H1 (cell line): ENCODE measurements at regions not wholly inside any gene's neighbourhood (a gene's known extent, or its start where the extent isn't known, plus 50 kb on each side); places are given as distances from the start of the nearest gene placed in this dataset.

ENCODE experiments used
- CTCF ChIA-PET: fragments of 300-600 bp; sonication (Branson Sonifier 250); formaldehyde crosslinking; loops from one replicate; lab custom pipeline; 2021; ENCODE audit not compliant: partially characterized antibody; lab: Charles Lee
- POLR2A ChIA-PET: fragments of 300-600 bp; sonication (Branson Sonifier 250); formaldehyde crosslinking; loops from one replicate; lab custom pipeline; 2021; ENCODE audit warnings: inconsistent platforms; ENCODE audit not compliant: partially characterized antibody; lab: Charles Lee
- DNase-seq, 2 experiments: peaks; one replicate each; pipeline versions ENCODE4 v3.0.0 to v3.0.0-alpha.2; 2010 to 2022; ENCODE audit warnings: low spot score in 2 of 2, low read depth in 1 of 2, mixed read lengths in 1 of 2
- FAIRE-seq: peaks from 2 replicates; lab custom pipeline; 2011; peaks lifted over from hg19 to GRCh38; lab: Jason Lieb, UNC
- H2AFZ ChIP-seq: 2 replicates; pipeline ENCODE4 v1.8.1; 2012; ENCODE audit warnings: low read length, inconsistent platforms
- H2AK5ac ChIP-seq: 2 replicates; pipeline ENCODE4 v1.6.1; 2013; ENCODE audit warnings: low read depth, low read length
- H2BK120ac ChIP-seq: replicated peaks from 2 replicates; pipeline ENCODE3; 2013; ENCODE audit warnings: low read depth, low read length, inconsistent platforms
- H2BK12ac ChIP-seq: 2 replicates; pipeline ENCODE4 v1.6.1; 2013; ENCODE audit warnings: low read depth, low read length
- H2BK15ac ChIP-seq: 2 replicates; pipeline ENCODE4 v1.6.1; 2013; ENCODE audit warnings: low read length
- H2BK20ac ChIP-seq: 2 replicates; pipeline ENCODE4 v1.6.1; 2013; ENCODE audit warnings: low read length
- H2BK5ac ChIP-seq: 2 replicates; pipeline ENCODE4 v1.6.1; 2013; ENCODE audit warnings: low read depth, low read length
- H3K14ac ChIP-seq: 2 replicates; pipeline ENCODE4 v1.6.1; 2013; ENCODE audit warnings: inconsistent platforms; ENCODE audit not compliant: insufficient read length
- H3K18ac ChIP-seq: 2 replicates; pipeline ENCODE4 v1.6.1; 2013; ENCODE audit warnings: low read length; ENCODE audit errors: extremely low read depth
- H3K23ac ChIP-seq: 2 replicates; pipeline ENCODE4 v1.6.1; 2013; ENCODE audit warnings: inconsistent platforms; ENCODE audit not compliant: insufficient read length
- H3K23me2 ChIP-seq: 2 replicates; pipeline ENCODE4 v1.6.1; 2013; ENCODE audit warnings: low read depth, low read length
- H3K27ac ChIP-seq: 2 replicates; pipeline ENCODE4 v1.6.1; 2011; ENCODE audit warnings: low read depth, low read length, inconsistent platforms
- H3K27me3 ChIP-seq, 4 experiments: replicated peaks in 1 of 4; 1 replicate in 1 of 4; 2 replicates in 3 of 4; pipeline versions ENCODE4 v1.6.1 to v1.8.1; 2011 to 2013; ENCODE audit warnings: low read length in 3 of 4, mild to moderate bottlenecking in 3 of 4, inconsistent platforms in 2 of 4, mixed read lengths in 2 of 4, moderate library complexity in 1 of 4; ENCODE audit not compliant: control insufficient read depth in 3 of 4, insufficient read depth in 3 of 4; ENCODE audit errors: extremely low read depth in 1 of 4
- H3K36me3 ChIP-seq, 4 experiments: 2 replicates each; pipeline versions ENCODE4 v1.6.1 to v1.8.1; 2011 to 2013; ENCODE audit warnings: mild to moderate bottlenecking in 4 of 4, low read length in 3 of 4, moderate library complexity in 2 of 4, control low read depth in 1 of 4, inconsistent platforms in 1 of 4; ENCODE audit not compliant: insufficient read depth in 4 of 4, control insufficient read depth in 2 of 4
- H3K4ac ChIP-seq: replicated peaks from 2 replicates; pipeline ENCODE3; 2013; ENCODE audit warnings: low read length, low read depth, mixed read lengths, inconsistent platforms; ENCODE audit not compliant: insufficient read length
- H3K4me1 ChIP-seq, 4 experiments: replicated peaks in 1 of 4; 1 replicate in 1 of 4; 2 replicates in 3 of 4; pipeline versions ENCODE4 v1.6.1 to v1.8.1; 2011 to 2013; ENCODE audit warnings: low read length in 3 of 4, inconsistent platforms in 2 of 4, mixed read lengths in 1 of 4; ENCODE audit not compliant: insufficient read depth in 4 of 4, control insufficient read depth in 3 of 4
- H3K4me2 ChIP-seq, 2 experiments: 2 replicates each; pipeline versions ENCODE4 v1.6.1 to v1.8.1; 2011 to 2013; ENCODE audit warnings: low read depth in 2 of 2, low read length in 2 of 2, control low read depth in 1 of 2, inconsistent platforms in 1 of 2, mild to moderate bottlenecking in 1 of 2; ENCODE audit not compliant: insufficient read depth in 1 of 2
- H3K4me3 ChIP-seq, 4 experiments: fragments of 200-600, 300-600 bp in 1 of 4; sonication (generic), shearing (Covaris generic), sonication (Bioruptor Twin) in 1 of 4; 2 replicates each; pipeline versions ENCODE4 v1.5.1 to v1.8.1; 2011 to 2016; ENCODE audit warnings: low read length in 4 of 4, low read depth in 3 of 4, control low read depth in 2 of 4, inconsistent platforms in 2 of 4, mild to moderate bottlenecking in 2 of 4, mixed read lengths in 1 of 4, moderate library complexity in 1 of 4; ENCODE audit not compliant: insufficient read depth in 2 of 4; ENCODE audit errors: extremely low read depth in 1 of 4
- H3K56ac ChIP-seq: replicated peaks from 2 replicates; pipeline ENCODE3; 2013; ENCODE audit warnings: low read depth, mild to moderate bottlenecking, mixed read lengths, low read length, inconsistent platforms; ENCODE audit not compliant: insufficient read length
- H3K79me1 ChIP-seq: 2 replicates; pipeline ENCODE4 v1.6.1; 2013; ENCODE audit warnings: low read depth, low read length, control low read depth
- H3K79me2 ChIP-seq, 2 experiments: 2 replicates each; pipeline versions ENCODE4 v1.6.1 to v1.8.1; 2012 to 2013; ENCODE audit warnings: low read length in 2 of 2, mild to moderate bottlenecking in 2 of 2, inconsistent platforms in 1 of 2; ENCODE audit not compliant: insufficient read depth in 2 of 2, control insufficient read depth in 1 of 2
- H3K9ac ChIP-seq, 4 experiments: replicated peaks in 1 of 4; 1 replicate in 1 of 4; 2 replicates in 3 of 4; pipeline versions ENCODE4 v1.6.1 to v1.8.1; 2011 to 2013; ENCODE audit warnings: low read depth in 3 of 4, low read length in 3 of 4, control low read depth in 2 of 4, mild to moderate bottlenecking in 2 of 4, moderate library complexity in 2 of 4, inconsistent platforms in 1 of 4; ENCODE audit errors: extremely low read depth in 1 of 4
- H3K9me3 ChIP-seq, 2 experiments: 2 replicates each; pipeline versions ENCODE4 v1.6.1 to v1.8.1; 2012 to 2013; ENCODE audit warnings: mild to moderate bottlenecking in 2 of 2, moderate library complexity in 2 of 2, control low read depth in 1 of 2, inconsistent platforms in 1 of 2, low read depth in 1 of 2, low read length in 1 of 2, mixed read lengths in 1 of 2; ENCODE audit not compliant: insufficient read depth in 2 of 2
- H4K20me1 ChIP-seq, 2 experiments: replicated peaks in 1 of 2; 2 replicates each; pipeline versions ENCODE3 to v1.8.1; 2011 to 2013; ENCODE audit warnings: inconsistent platforms in 2 of 2, low read length in 2 of 2, mild to moderate bottlenecking in 1 of 2; ENCODE audit not compliant: insufficient read depth in 2 of 2, control insufficient read depth in 1 of 2
- H4K5ac ChIP-seq: 2 replicates; pipeline ENCODE4 v1.6.1; 2013; ENCODE audit warnings: low read length, low read depth, mixed read lengths, inconsistent platforms; ENCODE audit not compliant: insufficient read length
- H4K8ac ChIP-seq: 2 replicates; pipeline ENCODE4 v1.8.0; 2013; ENCODE audit warnings: mild to moderate bottlenecking, moderate library complexity, low read length, inconsistent platforms; ENCODE audit not compliant: insufficient read depth; ENCODE audit errors: extremely low read depth
- H4K91ac ChIP-seq: replicated peaks from 2 replicates; pipeline ENCODE3; 2013; ENCODE audit warnings: low read length, mixed read lengths, inconsistent platforms; ENCODE audit not compliant: insufficient read length
- CBX5 ChIP-seq: fragments of 300-800, 300-1000 bp; sonication (generic); IDR thresholded peaks from 2 replicates; pipeline ENCODE4 v1.7.1; 2016; ENCODE audit warnings: antibody characterized with exemption, low read length, low read depth
- CREB1 ChIP-seq: IDR thresholded peaks from 2 replicates; pipeline ENCODE4 v1.6.1; 2012; ENCODE audit warnings: inconsistent platforms
- CTBP2 ChIP-seq: IDR thresholded peaks from 2 replicates; pipeline ENCODE4 v1.7.0; 2011; ENCODE audit warnings: borderline replicate concordance, mild to moderate bottlenecking, moderate library complexity, mixed read lengths, low read length; ENCODE audit not compliant: insufficient read depth, insufficient read length
- EGR1 ChIP-seq: IDR thresholded peaks from 2 replicates; pipeline ENCODE4 v1.6.1; 2011; ENCODE audit warnings: low read depth, low read length, borderline replicate concordance
- EZH2 ChIP-seq: fragments of 200-600 bp; sonication (generic); IDR thresholded peaks from 2 replicates; pipeline ENCODE4 v1.7.1; 2012; ENCODE audit warnings: low read depth, mild to moderate bottlenecking, moderate library complexity, low read length, inconsistent platforms; ENCODE audit not compliant: severe bottlenecking
- GTF2F1 ChIP-seq: IDR thresholded peaks from 2 replicates; pipeline ENCODE4 v1.6.1; 2012; ENCODE audit warnings: low read depth, low read length, improper control_type of control experiment, borderline replicate concordance
- NANOG ChIP-seq: IDR thresholded peaks from 2 replicates; pipeline ENCODE4 v1.6.1; 2011; ENCODE audit warnings: low read length, low read depth, mild to moderate bottlenecking, inconsistent platforms; ENCODE audit not compliant: insufficient read depth, poor library complexity, severe bottlenecking
- POLR2AphosphoS5 ChIP-seq: IDR thresholded peaks from 2 replicates; pipeline ENCODE4 v1.6.1; 2011; ENCODE audit warnings: low read depth, low read length
- RBBP5 ChIP-seq: IDR thresholded peaks from 2 replicates; pipeline ENCODE4 v1.7.1; 2012; ENCODE audit warnings: low read depth, mild to moderate bottlenecking, inconsistent platforms, low read length, moderate library complexity, borderline replicate concordance
- RFX5 ChIP-seq: IDR thresholded peaks from 2 replicates; pipeline ENCODE4 v1.6.1; 2011; ENCODE audit warnings: low read depth, low read length, improper control_type of control experiment, borderline replicate concordance
- TCF12 ChIP-seq: IDR thresholded peaks from 2 replicates; pipeline ENCODE4 v1.6.1; 2011; ENCODE audit warnings: low read depth, mild to moderate bottlenecking, low read length
- WGBS, 2 experiments: shearing (Covaris generic) in 1 of 2; methylation state at CpG; one replicate each; pipeline versions ENCODE4 v1.1.6 to v1.1.7; 2013 to 2015; ENCODE audit warnings: low lambda C conversion rate in 2 of 2, mixed read lengths in 2 of 2, inconsistent platforms in 1 of 2, low coverage in 1 of 2, missing lambda C conversion rate in 1 of 2; ENCODE audit not compliant: insufficient replicate concordance in 2 of 2, insufficient coverage in 1 of 2, insufficient read length in 1 of 2; ENCODE audit errors: extremely low coverage in 1 of 2, missing lambda C conversion rate in 1 of 2; 5-methylcytosine and 5-hydroxymethylcytosine counted together

GRCh38 chr13:32949820-32950219 lies 66.4 kb upstream of the KL start:
- Histone ChIP-seq H3K14ac (no peak overlapping the region), H2BK12ac (no peak overlapping the region), H2BK15ac (no peak overlapping the region), H3K9me3 (no peaks in the 10 kb centered on the region), H3K4me2 (no peak overlapping the region), H4K5ac (no peak overlapping the region), H3K27me3 (peaks cover 0 to 1% (median 0%) of the 10 kb centered on the region in 4 experiments; a peak in 1 of 7 replicates), H2BK20ac (no peak overlapping the region), H4K91ac (no peak overlapping the region), H3K18ac (no peak overlapping the region), H2AK5ac (no peak overlapping the region), H3K79me1 (no peaks in the 10 kb centered on the region), H3K23ac (no peak overlapping the region), H3K79me2 (no peaks in the 10 kb centered on the region), H3K4ac (no peak overlapping the region), H2AFZ (no peak overlapping the region), H3K36me3 (no peaks in the 10 kb centered on the region), H2BK120ac (no peak overlapping the region), H4K20me1 (no peaks in the 10 kb centered on the region), H3K9ac (no peak overlapping the region), H3K4me3 (no peak overlapping the region), H3K56ac (no peak overlapping the region), H3K4me1 (no peaks in the 10 kb centered on the region), H3K23me2 (no peaks in the 10 kb centered on the region), H4K8ac (no peak overlapping the region), H2BK5ac (no peak overlapping the region), H3K27ac (no peak overlapping the region)
- CTCF ChIA-PET = no interaction called here
- POLR2A ChIA-PET = no interaction called here
- TF ChIP-seq CTBP2 = no peak
- TF ChIP-seq RFX5 = no peak
- no peak for TF ChIP-seq EZH2
- no peak for TF ChIP-seq NANOG
- TF ChIP-seq GTF2F1 = no peak
- TF ChIP-seq RBBP5 = no peak
- TF ChIP-seq CREB1 = no peak
- TF ChIP-seq TCF12 = no peak
- TF ChIP-seq EGR1 = no peak
- no peak for TF ChIP-seq POLR2AphosphoS5
- no peak for TF ChIP-seq CBX5
- 95% methylated on average over 2 of the region's 2 CpGs; no CpG with 5 or more reads in 1 of the 2 experiments for WGBS, 2 experiments
- no peak for FAIRE-seq
- DNase-seq = no peak
